ENCODE measurements at regions not wholly inside any gene's neighbourhood (a gene's known extent, or its start where the extent isn't known, plus 50 kb on each side); places are given as distances from the start of the nearest gene placed in this dataset.

- no peak for FAIRE-seq
Observed at GRCh38 chrX:63424063-63424462, 72.9 kb upstream of the SPIN4 start.

More at GRCh38 chrX:63424063-63424462, 72.9 kb upstream of the SPIN4 start:
- ChIA-PET POLR2A (no interaction called here), CTCF (no interaction called here)
- intact Hi-C loops (cut with micrococcal nuclease) (no loop called here), dilution Hi-C loops (cut with MboI; ENCODE audit: extremely low pct_ligation_motif_present, low sequenced_read_pairs) (no loop called here)
- H3K4me2 ChIP-seq (ENCODE audit: insufficient read depth, low read length): no peak overlapping the region
- H3K9me3 ChIP-seq (replicated peaks; ENCODE audit: control insufficient read depth, insufficient read depth, low read length): no peaks in the 10 kb centered on the region
- H3K4me3 ChIP-seq (replicated peaks in 1 of 3; ENCODE audit: insufficient read depth in 1 of 3, low read depth in 1 of 3, low read length in 3 of 3): no peak overlapping the region
- no peak for DNase-seq (ENCODE audit: low read depth, low spot score)
- H3K36me3 ChIP-seq (ENCODE audit: control insufficient read depth in 2 of 2, extremely low read depth in 1 of 2, insufficient read depth in 2 of 2, low read length in 2 of 2): peaks cover 0 to 2% of the 10 kb centered on the region in 2 experiments
- H3K4me1 ChIP-seq (ENCODE audit: control insufficient read depth, extremely low read depth, insufficient read depth, low read length): no peaks in the 10 kb centered on the region
- H2AFZ ChIP-seq (ENCODE audit: low read depth, low read length): no peak overlapping the region
- H4K20me1 ChIP-seq (replicated peaks; ENCODE audit: control insufficient read depth, extremely low read depth, insufficient read depth, low read length): no peaks in the 10 kb centered on the region
- no peak overlapping the region for H3K27ac ChIP-seq (ENCODE audit: insufficient read depth, low read depth, low read length)
- no TSS peak for BruUV-seq (replicated peaks)
- H3K9me1 ChIP-seq (replicated peaks; ENCODE audit: control insufficient read depth, extremely low read depth, insufficient read depth, low read length): no peaks in the 10 kb centered on the region
- H3K27me3 ChIP-seq (ENCODE audit: control insufficient read depth in 2 of 2, insufficient read depth in 2 of 2, low read length in 2 of 2): no peaks in the 10 kb centered on the region
- TF ChIP-seq FOS (IDR thresholded peaks at IDR 0.05; ENCODE audit: borderline replicate concordance, insufficient read depth, low read length): no peak
- no peak for TF ChIP-seq CTCF (IDR thresholded peaks at IDR 0.05; ENCODE audit: extremely low read depth in 1 of 2, insufficient read depth in 1 of 2, low read depth in 1 of 2, low read length in 2 of 2)
- no peak for TF ChIP-seq JUN (IDR thresholded peaks at IDR 0.05; ENCODE audit: borderline replicate concordance, insufficient read depth, insufficient read length, low read depth)
- TF ChIP-seq MYC (IDR thresholded peaks at IDR 0.05; ENCODE audit: low read depth, low read length): no peak
- no peak for TF ChIP-seq POLR2AphosphoS5 (IDR thresholded peaks at IDR 0.05; ENCODE audit: insufficient read depth, low read depth, low read length)
- TF ChIP-seq GATA2 (IDR thresholded peaks at IDR 0.05; ENCODE audit: insufficient read depth, insufficient read length, low read depth, low read length): no peak
- no peak overlapping the region for H3K9ac ChIP-seq (replicated peaks; ENCODE audit: extremely low read depth, insufficient read depth, low read length)
- no peaks in the 10 kb centered on the region for H3K79me2 ChIP-seq (ENCODE audit: control insufficient read depth, insufficient read depth, low read length)

Measured in endothelial cell of umbilical vein (primary cell).